ENCODE measurements at regions not wholly inside any gene's neighbourhood (a gene's known extent, or its start where the extent isn't known, plus 50 kb on each side); places are given as distances from the start of the nearest gene placed in this dataset.

DNA sequence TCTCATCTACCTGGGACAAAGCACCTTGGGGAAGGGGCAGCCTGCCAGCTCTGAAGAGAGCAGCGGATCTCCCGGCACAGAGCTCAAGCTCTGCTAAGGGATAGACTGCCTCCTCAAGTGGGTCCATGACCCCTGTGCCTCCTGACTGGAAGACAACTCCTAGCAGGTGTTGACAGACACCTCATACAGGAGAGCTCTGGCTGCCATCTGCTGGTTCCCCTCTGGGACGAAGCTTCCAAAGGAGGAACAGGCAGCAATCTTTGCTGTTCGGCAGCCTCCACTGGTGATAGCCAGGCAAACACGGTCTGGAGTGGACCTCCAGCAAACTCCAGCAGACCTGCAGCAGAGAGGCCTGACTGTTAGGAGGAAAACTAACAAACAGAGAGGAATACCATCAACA, 549.9 kb upstream of the LRATD1 start (continued):
- TF ChIP-seq, protein P1, sequence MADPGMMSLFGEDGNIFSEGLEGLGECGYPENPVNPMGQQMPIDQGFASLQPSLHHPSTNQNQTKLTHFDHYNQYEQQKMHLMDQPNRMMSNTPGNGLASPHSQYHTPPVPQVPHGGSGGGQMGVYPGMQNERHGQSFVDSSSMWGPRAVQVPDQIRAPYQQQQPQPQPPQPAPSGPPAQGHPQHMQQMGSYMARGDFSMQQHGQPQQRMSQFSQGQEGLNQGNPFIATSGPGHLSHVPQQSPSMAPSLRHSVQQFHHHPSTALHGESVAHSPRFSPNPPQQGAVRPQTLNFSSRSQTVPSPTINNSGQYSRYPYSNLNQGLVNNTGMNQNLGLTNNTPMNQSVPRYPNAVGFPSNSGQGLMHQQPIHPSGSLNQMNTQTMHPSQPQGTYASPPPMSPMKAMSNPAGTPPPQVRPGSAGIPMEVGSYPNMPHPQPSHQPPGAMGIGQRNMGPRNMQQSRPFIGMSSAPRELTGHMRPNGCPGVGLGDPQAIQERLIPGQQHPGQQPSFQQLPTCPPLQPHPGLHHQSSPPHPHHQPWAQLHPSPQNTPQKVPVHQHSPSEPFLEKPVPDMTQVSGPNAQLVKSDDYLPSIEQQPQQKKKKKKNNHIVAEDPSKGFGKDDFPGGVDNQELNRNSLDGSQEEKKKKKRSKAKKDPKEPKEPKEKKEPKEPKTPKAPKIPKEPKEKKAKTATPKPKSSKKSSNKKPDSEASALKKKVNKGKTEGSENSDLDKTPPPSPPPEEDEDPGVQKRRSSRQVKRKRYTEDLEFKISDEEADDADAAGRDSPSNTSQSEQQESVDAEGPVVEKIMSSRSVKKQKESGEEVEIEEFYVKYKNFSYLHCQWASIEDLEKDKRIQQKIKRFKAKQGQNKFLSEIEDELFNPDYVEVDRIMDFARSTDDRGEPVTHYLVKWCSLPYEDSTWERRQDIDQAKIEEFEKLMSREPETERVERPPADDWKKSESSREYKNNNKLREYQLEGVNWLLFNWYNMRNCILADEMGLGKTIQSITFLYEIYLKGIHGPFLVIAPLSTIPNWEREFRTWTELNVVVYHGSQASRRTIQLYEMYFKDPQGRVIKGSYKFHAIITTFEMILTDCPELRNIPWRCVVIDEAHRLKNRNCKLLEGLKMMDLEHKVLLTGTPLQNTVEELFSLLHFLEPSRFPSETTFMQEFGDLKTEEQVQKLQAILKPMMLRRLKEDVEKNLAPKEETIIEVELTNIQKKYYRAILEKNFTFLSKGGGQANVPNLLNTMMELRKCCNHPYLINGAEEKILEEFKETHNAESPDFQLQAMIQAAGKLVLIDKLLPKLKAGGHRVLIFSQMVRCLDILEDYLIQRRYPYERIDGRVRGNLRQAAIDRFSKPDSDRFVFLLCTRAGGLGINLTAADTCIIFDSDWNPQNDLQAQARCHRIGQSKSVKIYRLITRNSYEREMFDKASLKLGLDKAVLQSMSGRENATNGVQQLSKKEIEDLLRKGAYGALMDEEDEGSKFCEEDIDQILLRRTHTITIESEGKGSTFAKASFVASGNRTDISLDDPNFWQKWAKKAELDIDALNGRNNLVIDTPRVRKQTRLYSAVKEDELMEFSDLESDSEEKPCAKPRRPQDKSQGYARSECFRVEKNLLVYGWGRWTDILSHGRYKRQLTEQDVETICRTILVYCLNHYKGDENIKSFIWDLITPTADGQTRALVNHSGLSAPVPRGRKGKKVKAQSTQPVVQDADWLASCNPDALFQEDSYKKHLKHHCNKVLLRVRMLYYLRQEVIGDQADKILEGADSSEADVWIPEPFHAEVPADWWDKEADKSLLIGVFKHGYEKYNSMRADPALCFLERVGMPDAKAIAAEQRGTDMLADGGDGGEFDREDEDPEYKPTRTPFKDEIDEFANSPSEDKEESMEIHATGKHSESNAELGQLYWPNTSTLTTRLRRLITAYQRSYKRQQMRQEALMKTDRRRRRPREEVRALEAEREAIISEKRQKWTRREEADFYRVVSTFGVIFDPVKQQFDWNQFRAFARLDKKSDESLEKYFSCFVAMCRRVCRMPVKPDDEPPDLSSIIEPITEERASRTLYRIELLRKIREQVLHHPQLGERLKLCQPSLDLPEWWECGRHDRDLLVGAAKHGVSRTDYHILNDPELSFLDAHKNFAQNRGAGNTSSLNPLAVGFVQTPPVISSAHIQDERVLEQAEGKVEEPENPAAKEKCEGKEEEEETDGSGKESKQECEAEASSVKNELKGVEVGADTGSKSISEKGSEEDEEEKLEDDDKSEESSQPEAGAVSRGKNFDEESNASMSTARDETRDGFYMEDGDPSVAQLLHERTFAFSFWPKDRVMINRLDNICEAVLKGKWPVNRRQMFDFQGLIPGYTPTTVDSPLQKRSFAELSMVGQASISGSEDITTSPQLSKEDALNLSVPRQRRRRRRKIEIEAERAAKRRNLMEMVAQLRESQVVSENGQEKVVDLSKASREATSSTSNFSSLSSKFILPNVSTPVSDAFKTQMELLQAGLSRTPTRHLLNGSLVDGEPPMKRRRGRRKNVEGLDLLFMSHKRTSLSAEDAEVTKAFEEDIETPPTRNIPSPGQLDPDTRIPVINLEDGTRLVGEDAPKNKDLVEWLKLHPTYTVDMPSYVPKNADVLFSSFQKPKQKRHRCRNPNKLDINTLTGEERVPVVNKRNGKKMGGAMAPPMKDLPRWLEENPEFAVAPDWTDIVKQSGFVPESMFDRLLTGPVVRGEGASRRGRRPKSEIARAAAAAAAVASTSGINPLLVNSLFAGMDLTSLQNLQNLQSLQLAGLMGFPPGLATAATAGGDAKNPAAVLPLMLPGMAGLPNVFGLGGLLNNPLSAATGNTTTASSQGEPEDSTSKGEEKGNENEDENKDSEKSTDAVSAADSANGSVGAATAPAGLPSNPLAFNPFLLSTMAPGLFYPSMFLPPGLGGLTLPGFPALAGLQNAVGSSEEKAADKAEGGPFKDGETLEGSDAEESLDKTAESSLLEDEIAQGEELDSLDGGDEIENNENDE (IDR thresholded peaks at IDR 0.05; ENCODE audit: insufficient replicate concordance, low read length): no peak

Data from H1 (cell line).